HCT116 (cell line): ENCODE measurements at regions not wholly inside any gene's neighbourhood (a gene's known extent, or its start where the extent isn't known, plus 50 kb on each side); places are given as distances from the start of the nearest gene placed in this dataset.

Source experiments
- ATAC-seq: fragments of 200-7000 bp; cut with Tn5 transposase; 2 replicates; pipeline ENCODE4 v1.9.1; 2020; ENCODE audit warnings: mild to moderate bottlenecking, moderate library complexity
- BruUV-seq: library from RNA; stranded (reverse); fragments of 400-500 nt; replicated peaks from 2 replicates; lab custom pipeline; 2021; lab: Mats Ljungman, UMichigan
- CTCF ChIA-PET: fragments of 300-600 bp; sonication (Branson Sonifier 250); formaldehyde crosslinking; loops from one replicate; lab custom pipeline; 2021; ENCODE audit warnings: antibody characterized with exemption; lab: Charles Lee
- POLR2A ChIA-PET: fragments of 300-600, 350-600 bp; sonication (Branson Sonifier 250); formaldehyde crosslinking; loops from one replicate; lab custom pipeline; 2021; ENCODE audit warnings: antibody characterized with exemption; lab: Charles Lee
- RAD21 ChIA-PET, 2 experiments: fragments of 300-600 bp; sonication (Branson Sonifier 250); formaldehyde crosslinking; loops; one replicate each; lab custom pipeline; 2023; ENCODE audit warnings: low total read pairs in 2 of 2; ENCODE audit not compliant: uncharacterized antibody in 2 of 2, unreplicated experiment in 2 of 2, low non-redundant PET in 1 of 2; lab: Charles Lee
- DNase-seq: peaks from one replicate; pipeline ENCODE4 v3.0.0-alpha.2; 2010; ENCODE audit warnings: low read depth, low spot score
- H2AFZ ChIP-seq: fragments of 200-600 bp; shearing (Covaris generic), sonication (generic); 2 replicates; pipeline ENCODE4 v1.6.1; 2017; ENCODE audit warnings: low read depth, mixed run types, mixed read lengths, antibody characterized with exemption, low read length; ENCODE audit not compliant: poor library complexity, severe bottlenecking
- H3K27ac ChIP-seq: 2 replicates; pipeline ENCODE4 v1.5.1; 2012; ENCODE audit warnings: low read depth, low read length
- H3K27me3 ChIP-seq: fragments of 200-600 bp; sonication (generic); 2 replicates; pipeline ENCODE4 v1.6.1; 2016; ENCODE audit warnings: mixed run types, low read length, mixed read lengths; ENCODE audit not compliant: insufficient read depth
- H3K36me3 ChIP-seq, 2 experiments: fragments of 200-500 bp in 1 of 2; fragments of 200-600 bp in 1 of 2; sonication (Bioruptor generic) in 1 of 2; sonication (generic) in 1 of 2; 2 replicates each; pipeline versions ENCODE4 v1.5.1 to v1.6.1; 2014 to 2016; ENCODE audit warnings: low read length in 2 of 2, inconsistent platforms in 1 of 2, mixed read lengths in 1 of 2, mixed run types in 1 of 2; ENCODE audit not compliant: insufficient read depth in 2 of 2, control insufficient read depth in 1 of 2
- H3K4me1 ChIP-seq, 2 experiments: fragments of 200-600 bp in 1 of 2; sonication (generic) in 1 of 2; 2 replicates each; pipeline versions ENCODE4 v1.5.1 to v1.6.1; 2012 to 2017; ENCODE audit warnings: low read length in 2 of 2, inconsistent platforms in 1 of 2, mild to moderate bottlenecking in 1 of 2, mixed read lengths in 1 of 2, mixed run types in 1 of 2, moderate library complexity in 1 of 2; ENCODE audit not compliant: insufficient read depth in 2 of 2, control insufficient read depth in 1 of 2
- H3K4me2 ChIP-seq: fragments of 200-600 bp; sonication (generic); 2 replicates; pipeline ENCODE4 v1.6.1; 2017; ENCODE audit warnings: mixed run types, low read length, mixed read lengths
- H3K4me3 ChIP-seq, 2 experiments: fragments of 200-600 bp in 1 of 2; sonication (generic) in 1 of 2; replicated peaks in 1 of 2; 2 replicates each; pipeline ENCODE4 v1.5.1; 2011 to 2016; ENCODE audit warnings: low read length in 2 of 2, control low read depth in 1 of 2, low read depth in 1 of 2, mild to moderate bottlenecking in 1 of 2, mixed read lengths in 1 of 2, mixed run types in 1 of 2
- H3K79me2 ChIP-seq: fragments of 200-600 bp; sonication (generic); 2 replicates; pipeline ENCODE4 v1.6.1; 2017; ENCODE audit warnings: mild to moderate bottlenecking, mixed run types, low read length, moderate library complexity, mixed read lengths; ENCODE audit not compliant: insufficient read depth
- H3K9ac ChIP-seq: fragments of 200-600 bp; sonication (generic); 2 replicates; pipeline ENCODE4 v1.6.1; 2016; ENCODE audit warnings: low read length, mixed read lengths
- H3K9me2 ChIP-seq: fragments of 200-600 bp; sonication (generic), shearing (Covaris generic); 2 replicates; pipeline ENCODE4 v1.6.1; 2017; ENCODE audit warnings: mixed run types, mild to moderate bottlenecking, moderate library complexity; ENCODE audit not compliant: insufficient read depth
- H3K9me3 ChIP-seq, 2 experiments: fragments of 200-500 bp in 1 of 2; fragments of 200-600 bp in 1 of 2; sonication (Bioruptor generic) in 1 of 2; sonication (generic) in 1 of 2; 2 replicates each; pipeline ENCODE4 v1.6.1; 2014 to 2017; ENCODE audit warnings: low read length in 2 of 2, mixed read lengths in 2 of 2, inconsistent platforms in 1 of 2, low read depth in 1 of 2, mild to moderate bottlenecking in 1 of 2, mixed run types in 1 of 2, moderate library complexity in 1 of 2; ENCODE audit not compliant: control insufficient read depth in 1 of 2, insufficient read depth in 1 of 2
- H4K20me1 ChIP-seq: fragments of 200-600 bp; sonication (generic), shearing (Covaris generic); 2 replicates; pipeline ENCODE4 v1.6.1; 2017; ENCODE audit warnings: mixed run types, mild to moderate bottlenecking, moderate library complexity; ENCODE audit not compliant: insufficient read depth
- EGR1 ChIP-seq: IDR thresholded peaks from 2 replicates; pipeline ENCODE4 v1.6.1; 2012; ENCODE audit warnings: low read depth
- EZH2 ChIP-seq: fragments of 200-600 bp; sonication (generic); IDR thresholded peaks from 2 replicates; pipeline ENCODE4 v1.6.1; 2017; ENCODE audit warnings: antibody characterized with exemption, mixed run types
- EZH2phosphoT487 ChIP-seq: fragments of 200-600 bp; IDR thresholded peaks from 2 replicates; pipeline ENCODE4 v1.6.1; 2018; ENCODE audit warnings: antibody characterized with exemption, borderline replicate concordance
- SRF ChIP-seq: IDR thresholded peaks from 2 replicates; pipeline ENCODE4 v1.6.1; 2012; ENCODE audit warnings: low read depth
- ZFX ChIP-seq: fragments of 450-650 bp; IDR thresholded peaks from 2 replicates; pipeline ENCODE4 v1.6.1; 2017
- ZNF274 ChIP-seq: fragments of 200-500 bp; sonication (Bioruptor generic); IDR thresholded peaks from 2 replicates; pipeline ENCODE4 v1.6.1; 2014; ENCODE audit warnings: mild to moderate bottlenecking, low read depth, low read length, inconsistent platforms
- intact Hi-C: fragments of 100-400 bp; cut with micrococcal nuclease; formaldehyde crosslinking; loops from 2 replicates; pipeline ENCODE4 v1.10.0; 2022
- TF ChIP-seq, protein P1 (sequence below): IDR thresholded peaks from 2 replicates; pipeline ENCODE4 v1.6.1; 2012
- TF ChIP-seq, protein P2 (sequence below): IDR thresholded peaks from 2 replicates; pipeline ENCODE4 v1.6.1; 2012; ENCODE audit warnings: low read depth

DNA sequence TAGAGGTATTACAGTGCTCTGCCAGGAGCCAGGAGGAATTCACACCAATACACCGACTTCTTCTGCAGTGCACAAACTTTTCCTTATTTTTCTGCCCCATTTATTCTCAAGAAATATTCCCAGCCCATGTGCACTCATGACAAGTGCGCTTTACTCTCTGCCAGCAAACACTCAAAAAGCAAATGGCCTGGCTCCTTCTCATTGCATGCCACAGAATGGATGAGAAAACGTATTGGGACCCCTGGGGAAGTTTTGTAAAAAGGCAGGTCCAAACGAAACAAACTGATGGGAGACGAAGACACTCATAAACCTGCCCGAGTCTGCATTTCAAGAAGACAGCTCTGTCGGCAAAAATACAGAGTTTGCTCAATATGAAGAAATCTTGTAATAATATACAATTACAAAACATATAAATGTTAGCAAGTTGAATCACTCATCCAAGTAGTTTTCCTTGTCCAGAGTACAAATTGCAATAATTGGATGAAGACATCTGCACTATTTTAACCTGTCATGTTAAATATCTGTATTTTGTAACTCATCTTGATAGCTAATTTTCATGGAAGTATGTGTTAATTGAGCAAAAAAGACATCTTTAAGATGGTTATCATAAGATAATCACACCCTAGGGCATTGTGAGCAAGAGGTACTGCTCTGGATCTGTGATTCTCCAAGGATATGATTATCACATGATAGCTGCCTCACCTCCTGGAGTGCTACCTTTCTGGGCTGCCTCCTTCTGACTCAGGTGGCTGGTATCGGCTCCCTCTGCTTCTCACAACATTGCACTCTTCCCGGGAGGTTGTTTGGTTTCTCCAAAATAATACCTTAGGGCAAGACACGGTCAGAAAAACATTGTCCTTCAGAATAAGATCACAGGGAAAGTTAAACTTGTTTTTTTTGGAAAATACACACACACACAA lies 260.8 kb upstream of the G2E3 start (continued):
- TF ChIP-seq, protein P1, sequence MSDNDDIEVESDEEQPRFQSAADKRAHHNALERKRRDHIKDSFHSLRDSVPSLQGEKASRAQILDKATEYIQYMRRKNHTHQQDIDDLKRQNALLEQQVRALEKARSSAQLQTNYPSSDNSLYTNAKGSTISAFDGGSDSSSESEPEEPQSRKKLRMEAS = no peak
- TF ChIP-seq SRF (no peak), ZNF274 (no peak)

DNA sequence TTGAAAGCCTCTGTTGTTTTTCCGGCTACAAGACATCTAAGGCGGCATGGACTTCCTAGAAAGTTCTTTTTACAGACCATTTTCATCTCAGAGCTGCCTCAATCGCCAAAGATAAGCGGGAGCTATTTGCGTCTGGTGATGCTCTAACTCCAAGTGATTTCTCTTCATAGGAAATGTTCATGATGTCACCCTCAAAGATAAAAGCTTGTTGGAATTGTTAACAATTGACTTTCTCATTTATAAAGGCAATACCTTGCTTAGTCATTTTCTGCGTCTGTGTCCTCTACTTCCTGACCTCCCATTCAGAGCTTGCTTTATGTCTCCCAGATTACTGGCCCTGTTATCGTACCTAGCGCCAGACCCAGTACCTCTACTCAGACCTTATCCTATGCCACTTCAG lies 259.0 kb upstream of the G2E3 start:
- no peak overlapping the region for H3K27ac ChIP-seq
- no peaks in the 10 kb centered on the region for H3K9me3 ChIP-seq
- H3K27me3 ChIP-seq = peaks cover 13% of the 10 kb centered on the region; the same call in 1 of the 2 replicates
- no peaks in the 10 kb centered on the region for H3K9me2 ChIP-seq
- H2AFZ ChIP-seq = no peak overlapping the region
- ChIA-PET CTCF (no interaction called here), POLR2A (no interaction called here), RAD21 (no interaction called here)
- intact Hi-C loops = no loop called here
- H3K4me1 ChIP-seq = no peaks in the 10 kb centered on the region
- ATAC-seq (no peak), DNase-seq (no peak)
- no peaks in the 10 kb centered on the region for H4K20me1 ChIP-seq
- BruUV-seq = no TSS peak
- no peak overlapping the region for H3K4me3 ChIP-seq
- no peaks in the 10 kb centered on the region for H3K36me3 ChIP-seq
- no peaks in the 10 kb centered on the region for H3K79me2 ChIP-seq
- TF ChIP-seq ZFX = no peak
- TF ChIP-seq EZH2 = no peak
- TF ChIP-seq EZH2phosphoT487 = no peak
- TF ChIP-seq, protein P2, sequence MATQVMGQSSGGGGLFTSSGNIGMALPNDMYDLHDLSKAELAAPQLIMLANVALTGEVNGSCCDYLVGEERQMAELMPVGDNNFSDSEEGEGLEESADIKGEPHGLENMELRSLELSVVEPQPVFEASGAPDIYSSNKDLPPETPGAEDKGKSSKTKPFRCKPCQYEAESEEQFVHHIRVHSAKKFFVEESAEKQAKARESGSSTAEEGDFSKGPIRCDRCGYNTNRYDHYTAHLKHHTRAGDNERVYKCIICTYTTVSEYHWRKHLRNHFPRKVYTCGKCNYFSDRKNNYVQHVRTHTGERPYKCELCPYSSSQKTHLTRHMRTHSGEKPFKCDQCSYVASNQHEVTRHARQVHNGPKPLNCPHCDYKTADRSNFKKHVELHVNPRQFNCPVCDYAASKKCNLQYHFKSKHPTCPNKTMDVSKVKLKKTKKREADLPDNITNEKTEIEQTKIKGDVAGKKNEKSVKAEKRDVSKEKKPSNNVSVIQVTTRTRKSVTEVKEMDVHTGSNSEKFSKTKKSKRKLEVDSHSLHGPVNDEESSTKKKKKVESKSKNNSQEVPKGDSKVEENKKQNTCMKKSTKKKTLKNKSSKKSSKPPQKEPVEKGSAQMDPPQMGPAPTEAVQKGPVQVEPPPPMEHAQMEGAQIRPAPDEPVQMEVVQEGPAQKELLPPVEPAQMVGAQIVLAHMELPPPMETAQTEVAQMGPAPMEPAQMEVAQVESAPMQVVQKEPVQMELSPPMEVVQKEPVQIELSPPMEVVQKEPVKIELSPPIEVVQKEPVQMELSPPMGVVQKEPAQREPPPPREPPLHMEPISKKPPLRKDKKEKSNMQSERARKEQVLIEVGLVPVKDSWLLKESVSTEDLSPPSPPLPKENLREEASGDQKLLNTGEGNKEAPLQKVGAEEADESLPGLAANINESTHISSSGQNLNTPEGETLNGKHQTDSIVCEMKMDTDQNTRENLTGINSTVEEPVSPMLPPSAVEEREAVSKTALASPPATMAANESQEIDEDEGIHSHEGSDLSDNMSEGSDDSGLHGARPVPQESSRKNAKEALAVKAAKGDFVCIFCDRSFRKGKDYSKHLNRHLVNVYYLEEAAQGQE = no peak
- TF ChIP-seq EGR1 = no peak
- no peak overlapping the region for H3K4me2 ChIP-seq
- H3K9ac ChIP-seq = no peak overlapping the region
